Activated naive CD4-positive, alpha-beta T cell (primary cell): ENCODE measurements at regions not wholly inside any gene's neighbourhood (a gene's known extent, or its start where the extent isn't known, plus 50 kb on each side); places are given as distances from the start of the nearest gene placed in this dataset.

Experiments used
- DNase-seq, 4 experiments: peaks; one replicate each; lab custom pipeline; 2025; lab: John Stamatoyannopoulos, UW

DNA sequence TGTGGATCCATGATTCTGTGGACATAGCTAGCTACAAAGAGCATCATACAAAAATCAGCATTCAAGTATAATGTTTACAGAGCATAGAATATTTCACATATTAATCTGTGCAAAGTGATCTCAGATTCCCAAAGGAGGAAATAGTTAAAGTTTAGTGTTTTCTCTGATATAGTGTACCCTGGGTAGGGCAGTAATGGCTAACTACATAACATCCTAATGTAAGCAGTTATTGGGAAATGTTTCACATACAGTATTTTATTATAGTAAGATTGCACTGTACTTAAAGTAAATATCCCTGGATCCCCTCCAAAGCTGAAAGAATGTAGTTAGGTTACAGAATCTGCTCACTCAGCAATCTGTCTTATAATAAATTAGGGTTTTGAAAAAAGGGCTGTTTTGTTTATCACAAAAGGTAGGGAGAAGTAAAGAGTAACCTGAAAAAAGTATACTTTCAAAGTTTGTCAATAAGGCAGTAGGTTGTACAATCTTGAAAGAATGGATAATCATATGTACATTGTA, 52.5 kb upstream of the SMARCA2 start:
- DNase-seq: no peak

DNA sequence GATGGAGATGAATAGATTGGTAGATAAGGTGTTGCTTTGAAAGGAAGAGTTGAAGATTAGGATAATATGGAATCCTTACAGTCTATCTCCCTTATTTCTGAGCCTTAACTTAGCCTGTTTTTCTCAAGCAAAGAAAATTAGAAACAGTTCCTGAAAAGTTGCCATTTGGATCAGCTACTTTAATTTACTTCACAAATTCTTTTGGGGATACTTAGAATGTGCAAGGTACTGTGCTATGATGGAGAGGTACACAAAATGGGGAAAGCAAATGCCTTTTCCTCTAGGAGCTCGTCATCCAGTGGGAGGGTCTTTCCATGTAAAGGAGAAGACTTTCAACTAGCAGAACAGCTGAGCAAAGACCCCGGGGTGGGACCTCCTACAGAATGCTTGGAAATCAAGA, 51.1 kb upstream of the SMARCA2 start:
- no peak for DNase-seq
